PC-3 (cell line): ENCODE measurements at regions not wholly inside any gene's neighbourhood (a gene's known extent, or its start where the extent isn't known, plus 50 kb on each side); places are given as distances from the start of the nearest gene placed in this dataset.

Experiments
- CTCF ChIP-seq: fragments of 300-600 bp; sonication (generic); conservative IDR thresholded peaks from 2 replicates; pipeline ENCODE4 v1.5.1; 2017; ENCODE audit warnings: antibody characterized with exemption, low read depth, mild to moderate bottlenecking, low read length
- EZH2 ChIP-seq: fragments of 300-600 bp; sonication (generic); IDR thresholded peaks from one replicate; pipeline ENCODE4 v1.6.1; 2017; ENCODE audit warnings: antibody characterized with exemption, mild to moderate bottlenecking, low read length; ENCODE audit not compliant: unreplicated experiment
- EZH2phosphoT487 ChIP-seq: fragments of 300-600 bp; sonication (generic); IDR thresholded peaks from 2 replicates; pipeline ENCODE4 v1.6.1; 2018; ENCODE audit warnings: mild to moderate bottlenecking, antibody characterized with exemption, low read length, borderline replicate concordance

- no peak for TF ChIP-seq EZH2
- TF ChIP-seq CTCF = no peak
- TF ChIP-seq EZH2phosphoT487 = no peak
Measured at GRCh38 chr2:157197848-157198247, 59.7 kb upstream of the GALNT5 start.
